HG03280 (cell line): ENCODE measurements at regions not wholly inside any gene's neighbourhood (a gene's known extent, or its start where the extent isn't known, plus 50 kb on each side); places are given as distances from the start of the nearest gene placed in this dataset.

Experiments
- ATAC-seq: cut with Tn5 transposase; IDR thresholded peaks from one replicate; pipeline ENCODE4 v1.9.1; 2021; ENCODE audit warnings: mild to moderate bottlenecking, moderate library complexity; ENCODE audit not compliant: unreplicated experiment

GRCh38 chr16:31700530-31701388 is 172.8 kb upstream of the ZNF267 start:
- ATAC-seq: peak; percentile 29

- no peak for ATAC-seq
These were observed 171.9 kb upstream of the ZNF267 start for GRCh38 chr16:31701734-31702133.

GRCh38 chr16:31702796-31703195 is 170.8 kb upstream of the ZNF267 start:
- no peak for ATAC-seq

GRCh38 chr16:31703526-31704128 is 170.0 kb upstream of the ZNF267 start:
- ATAC-seq: no peak

- ATAC-seq: no peak
These were observed 169.5 kb upstream of the ZNF267 start for GRCh38 chr16:31704138-31704537.

- no peak for ATAC-seq
These were observed 168.2 kb upstream of the ZNF267 start for GRCh38 chr16:31705371-31705770.

GRCh38 chr16:31706318-31706717 is 167.3 kb upstream of the ZNF267 start:
- ATAC-seq: no peak

- ATAC-seq: no peak
These were observed 166.7 kb upstream of the ZNF267 start for GRCh38 chr16:31706925-31707324.

GRCh38 chr16:31707743-31708335 is 165.8 kb upstream of the ZNF267 start:
- ATAC-seq: no peak

GRCh38 chr16:31708348-31708747 is 165.3 kb upstream of the ZNF267 start:
- ATAC-seq: no peak

GRCh38 chr16:31709181-31709580 is 164.4 kb upstream of the ZNF267 start:
- ATAC-seq: no peak

GRCh38 chr16:31710134-31710533 is 163.5 kb upstream of the ZNF267 start:
- no peak for ATAC-seq

- ATAC-seq: no peak
These were observed 162.7 kb upstream of the ZNF267 start for GRCh38 chr16:31710880-31711279.

GRCh38 chr16:31711344-31711845 is 162.2 kb upstream of the ZNF267 start:
- no peak for ATAC-seq

- ATAC-seq: no peak
These were observed 161.5 kb upstream of the ZNF267 start for GRCh38 chr16:31712064-31712540.

GRCh38 chr16:31713071-31713944 is 160.3 kb upstream of the ZNF267 start:
- ATAC-seq: peak; percentile 94

GRCh38 chr16:31713945-31714902 is 159.4 kb upstream of the ZNF267 start:
- ATAC-seq: no peak

GRCh38 chr16:31714903-31715504 is 158.6 kb upstream of the ZNF267 start:
- no peak for ATAC-seq

- ATAC-seq: no peak
These were observed 157.7 kb upstream of the ZNF267 start for GRCh38 chr16:31715915-31716314.
